ENCODE measurements at regions not wholly inside any gene's neighbourhood (a gene's known extent, or its start where the extent isn't known, plus 50 kb on each side); places are given as distances from the start of the nearest gene placed in this dataset.

DNA sequence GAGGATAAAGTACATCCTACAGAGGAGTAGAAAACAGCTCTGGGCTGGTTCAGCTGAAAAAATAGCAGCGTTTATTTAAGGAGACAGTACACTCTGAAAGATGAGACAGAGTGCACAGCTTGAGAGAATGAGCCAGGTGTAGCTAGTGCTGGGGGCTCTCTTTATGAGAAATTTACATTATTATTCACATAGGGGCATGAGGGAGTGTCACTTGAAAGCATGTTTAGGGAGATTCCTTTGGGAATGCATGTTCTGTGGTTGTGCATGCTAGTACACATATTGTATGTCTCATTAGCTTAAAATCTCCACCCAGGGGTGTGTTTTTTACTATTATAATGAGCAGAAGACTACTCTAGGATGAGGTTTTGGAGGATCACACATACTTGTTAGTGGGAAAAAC is 1224.4 kb downstream of the REEP3 start:
- no peaks in the 10 kb centered on the region for H3K9me2 ChIP-seq (replicated peaks; ENCODE audit: insufficient read depth, low read length)
- H2AFZ ChIP-seq (ENCODE audit: low read length) = no peak overlapping the region
- no peak overlapping the region for H3K9ac ChIP-seq (ENCODE audit: low read length)
- TF ChIP-seq, protein P1, sequence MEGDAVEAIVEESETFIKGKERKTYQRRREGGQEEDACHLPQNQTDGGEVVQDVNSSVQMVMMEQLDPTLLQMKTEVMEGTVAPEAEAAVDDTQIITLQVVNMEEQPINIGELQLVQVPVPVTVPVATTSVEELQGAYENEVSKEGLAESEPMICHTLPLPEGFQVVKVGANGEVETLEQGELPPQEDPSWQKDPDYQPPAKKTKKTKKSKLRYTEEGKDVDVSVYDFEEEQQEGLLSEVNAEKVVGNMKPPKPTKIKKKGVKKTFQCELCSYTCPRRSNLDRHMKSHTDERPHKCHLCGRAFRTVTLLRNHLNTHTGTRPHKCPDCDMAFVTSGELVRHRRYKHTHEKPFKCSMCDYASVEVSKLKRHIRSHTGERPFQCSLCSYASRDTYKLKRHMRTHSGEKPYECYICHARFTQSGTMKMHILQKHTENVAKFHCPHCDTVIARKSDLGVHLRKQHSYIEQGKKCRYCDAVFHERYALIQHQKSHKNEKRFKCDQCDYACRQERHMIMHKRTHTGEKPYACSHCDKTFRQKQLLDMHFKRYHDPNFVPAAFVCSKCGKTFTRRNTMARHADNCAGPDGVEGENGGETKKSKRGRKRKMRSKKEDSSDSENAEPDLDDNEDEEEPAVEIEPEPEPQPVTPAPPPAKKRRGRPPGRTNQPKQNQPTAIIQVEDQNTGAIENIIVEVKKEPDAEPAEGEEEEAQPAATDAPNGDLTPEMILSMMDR (IDR thresholded peaks at IDR 0.05; ENCODE audit: low read length) = no peak
- TF ChIP-seq EZH2 (optimal IDR thresholded peaks at IDR 0.05; ENCODE audit: low read depth, low read length) (no peak), EZH2phosphoT487 (IDR thresholded peaks at IDR 0.05; ENCODE audit: low read length) (no peak)
- H3K4me3 ChIP-seq (ENCODE audit: low read length) = no peak overlapping the region
- H3K36me3 ChIP-seq (replicated peaks; ENCODE audit: insufficient read depth, low read length) = no peaks in the 10 kb centered on the region
- no peak for DNase-seq
- no peaks in the 10 kb centered on the region for H4K20me1 ChIP-seq (ENCODE audit: insufficient read depth, low read length)
- no peaks in the 10 kb centered on the region for H3K79me2 ChIP-seq (ENCODE audit: low read length)
- H3K27me3 ChIP-seq (replicated peaks; ENCODE audit: insufficient read depth, low read length) = no peaks in the 10 kb centered on the region
- no peaks in the 10 kb centered on the region for H3K4me1 ChIP-seq (ENCODE audit: low read length)
- H3K27ac ChIP-seq (ENCODE audit: low read length) = no peak overlapping the region
- no peak overlapping the region for H3K4me2 ChIP-seq (ENCODE audit: low read depth, low read length)
- no peaks in the 10 kb centered on the region for H3K9me3 ChIP-seq (replicated peaks; ENCODE audit: insufficient read depth, low read length)
- H3F3A ChIP-seq (ENCODE audit: insufficient read depth, low read length) = no peaks in the 10 kb centered on the region

- H2AFZ ChIP-seq (ENCODE audit: low read length) = no peak overlapping the region
- H3K36me3 ChIP-seq (replicated peaks; ENCODE audit: insufficient read depth, low read length) = no peaks in the 10 kb centered on the region
- TF ChIP-seq EZH2 (optimal IDR thresholded peaks at IDR 0.05; ENCODE audit: low read depth, low read length) = no peak
- TF ChIP-seq, protein P1 (IDR thresholded peaks at IDR 0.05; ENCODE audit: low read length) = no peak
- TF ChIP-seq EZH2phosphoT487 (IDR thresholded peaks at IDR 0.05; ENCODE audit: low read length) = no peak
- H3K9me2 ChIP-seq (replicated peaks; ENCODE audit: insufficient read depth, low read length) = no peaks in the 10 kb centered on the region
- no peak overlapping the region for H3K27ac ChIP-seq (ENCODE audit: low read length)
- no peaks in the 10 kb centered on the region for H3K4me1 ChIP-seq (ENCODE audit: low read length)
- H3K4me2 ChIP-seq (ENCODE audit: low read depth, low read length) = no peak overlapping the region
- H3K79me2 ChIP-seq (ENCODE audit: low read length) = no peaks in the 10 kb centered on the region
- no peaks in the 10 kb centered on the region for H4K20me1 ChIP-seq (ENCODE audit: insufficient read depth, low read length)
- H3K4me3 ChIP-seq (ENCODE audit: low read length) = no peak overlapping the region
- H3K9ac ChIP-seq (ENCODE audit: low read length) = no peak overlapping the region
- no peak for DNase-seq
- H3K27me3 ChIP-seq (replicated peaks; ENCODE audit: insufficient read depth, low read length) = no peaks in the 10 kb centered on the region
- H3F3A ChIP-seq (ENCODE audit: insufficient read depth, low read length) = no peaks in the 10 kb centered on the region
- H3K9me3 ChIP-seq (replicated peaks; ENCODE audit: insufficient read depth, low read length) = no peaks in the 10 kb centered on the region
Observed at GRCh38 chr10:64750672-64751071, 1229.5 kb downstream of the REEP3 start.

- Histone ChIP-seq H3K9ac (ENCODE audit: low read length) (no peak overlapping the region), H3K9me3 (replicated peaks; ENCODE audit: insufficient read depth, low read length) (no peaks in the 10 kb centered on the region), H2AFZ (ENCODE audit: low read length) (no peak overlapping the region), H3K4me3 (ENCODE audit: low read length) (no peak overlapping the region), H3K79me2 (ENCODE audit: low read length) (no peaks in the 10 kb centered on the region), H3K4me2 (ENCODE audit: low read depth, low read length) (no peak overlapping the region), H3K27me3 (replicated peaks; ENCODE audit: insufficient read depth, low read length) (no peaks in the 10 kb centered on the region), H3K36me3 (replicated peaks; ENCODE audit: insufficient read depth, low read length) (no peaks in the 10 kb centered on the region), H3F3A (ENCODE audit: insufficient read depth, low read length) (no peaks in the 10 kb centered on the region), H3K27ac (ENCODE audit: low read length) (no peak overlapping the region), H3K9me2 (replicated peaks; ENCODE audit: insufficient read depth, low read length) (no peaks in the 10 kb centered on the region), H3K4me1 (ENCODE audit: low read length) (no peaks in the 10 kb centered on the region), H4K20me1 (ENCODE audit: insufficient read depth, low read length) (no peaks in the 10 kb centered on the region)
- no peak for DNase-seq
- TF ChIP-seq EZH2phosphoT487 (IDR thresholded peaks at IDR 0.05; ENCODE audit: low read length) (no peak), EZH2 (optimal IDR thresholded peaks at IDR 0.05; ENCODE audit: low read depth, low read length) (no peak)
Observed at GRCh38 chr10:64753516-64753915, 1232.3 kb downstream of the REEP3 start.

DNA sequence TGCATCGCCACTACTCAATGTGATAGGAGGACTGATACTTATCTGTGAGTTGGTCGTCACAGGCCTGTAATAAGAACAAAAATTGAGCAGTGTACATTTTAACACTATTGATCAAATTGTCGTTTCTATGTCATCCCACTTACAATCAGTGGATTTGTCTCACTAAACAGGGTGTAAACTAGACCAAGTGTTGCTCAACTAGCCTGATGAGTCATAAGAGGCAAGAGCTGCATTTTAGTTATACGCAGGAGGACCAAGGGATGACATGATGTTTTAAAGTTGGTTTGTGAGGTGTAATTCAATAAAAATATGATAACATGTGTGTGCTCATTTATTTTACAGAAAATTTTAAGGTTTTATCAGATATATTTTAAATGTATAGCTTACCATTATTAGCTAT is 1239.2 kb downstream of the REEP3 start:
- no peaks in the 10 kb centered on the region for H3K9me2 ChIP-seq (replicated peaks; ENCODE audit: insufficient read depth, low read length)
- no peaks in the 10 kb centered on the region for H3K4me1 ChIP-seq (ENCODE audit: low read length)
- H3K4me2 ChIP-seq (ENCODE audit: low read depth, low read length) = no peak overlapping the region
- H3K36me3 ChIP-seq (replicated peaks; ENCODE audit: insufficient read depth, low read length) = no peaks in the 10 kb centered on the region
- no peak overlapping the region for H3K9ac ChIP-seq (ENCODE audit: low read length)
- no peaks in the 10 kb centered on the region for H3K9me3 ChIP-seq (replicated peaks; ENCODE audit: insufficient read depth, low read length)
- no peaks in the 10 kb centered on the region for H3K79me2 ChIP-seq (ENCODE audit: low read length)
- no peaks in the 10 kb centered on the region for H3F3A ChIP-seq (ENCODE audit: insufficient read depth, low read length)
- TF ChIP-seq EZH2 (optimal IDR thresholded peaks at IDR 0.05; ENCODE audit: low read depth, low read length) = no peak
- H2AFZ ChIP-seq (ENCODE audit: low read length) = no peak overlapping the region
- no peak overlapping the region for H3K27ac ChIP-seq (ENCODE audit: low read length)
- no peak for DNase-seq
- H3K4me3 ChIP-seq (ENCODE audit: low read length) = no peak overlapping the region
- no peaks in the 10 kb centered on the region for H3K27me3 ChIP-seq (replicated peaks; ENCODE audit: insufficient read depth, low read length)
- no peaks in the 10 kb centered on the region for H4K20me1 ChIP-seq (ENCODE audit: insufficient read depth, low read length)

Measured in MM.1S (cell line).